ENCODE measurements at regions not wholly inside any gene's neighbourhood (a gene's known extent, or its start where the extent isn't known, plus 50 kb on each side); places are given as distances from the start of the nearest gene placed in this dataset.

DNA sequence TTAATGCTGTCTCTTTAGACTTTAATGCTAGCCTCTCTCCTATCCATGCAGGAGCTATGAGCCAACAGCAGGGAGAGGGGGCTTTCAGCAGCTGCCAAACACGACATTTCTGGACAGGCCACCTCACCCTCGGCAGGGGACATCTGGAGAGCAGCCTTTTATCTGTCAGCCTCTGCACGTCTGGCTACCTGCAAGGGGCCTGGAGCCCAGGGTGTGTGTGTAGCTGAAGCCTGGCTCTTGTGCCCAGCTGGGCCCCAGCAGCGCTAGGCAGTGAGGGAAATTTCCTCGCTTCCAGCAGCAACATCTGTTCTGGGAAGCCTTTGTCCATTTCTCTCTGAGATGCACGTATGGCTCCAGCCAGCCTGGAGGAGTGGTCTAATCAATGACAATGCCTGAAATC, 728.7 kb upstream of the ID2 start:
- no peak overlapping the region for H3K4me3 ChIP-seq (ENCODE audit: low read length)
- H3K27ac ChIP-seq (ENCODE audit: low read length): no peak overlapping the region
- H3K4me1 ChIP-seq (ENCODE audit: insufficient read depth, low read length): no peaks in the 10 kb centered on the region
- H3K9ac ChIP-seq (ENCODE audit: low read depth, low read length): no peak overlapping the region
- no peaks in the 10 kb centered on the region for H3K27me3 ChIP-seq (ENCODE audit: insufficient read depth, low read length)
- H3K36me3 ChIP-seq (ENCODE audit: insufficient read depth, low read depth, low read length): no peaks in the 10 kb centered on the region
- H3K9me3 ChIP-seq (ENCODE audit: insufficient read depth, low read depth, low read length): no peaks in the 10 kb centered on the region

DNA sequence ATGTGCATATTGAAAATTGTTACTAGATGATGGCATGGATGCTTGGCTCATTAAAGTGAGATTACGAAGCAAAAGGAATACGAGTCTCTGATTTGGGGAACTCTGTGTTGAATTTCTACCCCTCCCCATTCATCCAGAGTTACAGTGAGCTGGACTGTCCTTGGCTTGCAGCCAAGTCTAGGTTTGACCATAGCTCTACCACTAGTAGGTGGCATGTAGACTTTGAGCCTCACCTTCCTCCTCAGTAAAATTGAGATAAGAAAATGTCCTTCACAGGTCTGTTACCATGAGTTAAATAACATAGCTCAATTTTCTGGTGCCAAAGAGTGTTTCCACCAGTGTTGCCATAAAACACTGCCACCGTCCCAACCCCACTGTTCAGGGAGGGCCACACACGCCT, 727.6 kb upstream of the ID2 start:
- no peak overlapping the region for H3K9ac ChIP-seq (ENCODE audit: low read depth, low read length)
- H3K9me3 ChIP-seq (ENCODE audit: insufficient read depth, low read depth, low read length): no peaks in the 10 kb centered on the region
- no peaks in the 10 kb centered on the region for H3K27me3 ChIP-seq (ENCODE audit: insufficient read depth, low read length)
- H3K4me1 ChIP-seq (ENCODE audit: insufficient read depth, low read length): no peaks in the 10 kb centered on the region
- H3K4me3 ChIP-seq (ENCODE audit: low read length): no peak overlapping the region
- H3K27ac ChIP-seq (ENCODE audit: low read length): no peak overlapping the region
- no peaks in the 10 kb centered on the region for H3K36me3 ChIP-seq (ENCODE audit: insufficient read depth, low read depth, low read length)

DNA sequence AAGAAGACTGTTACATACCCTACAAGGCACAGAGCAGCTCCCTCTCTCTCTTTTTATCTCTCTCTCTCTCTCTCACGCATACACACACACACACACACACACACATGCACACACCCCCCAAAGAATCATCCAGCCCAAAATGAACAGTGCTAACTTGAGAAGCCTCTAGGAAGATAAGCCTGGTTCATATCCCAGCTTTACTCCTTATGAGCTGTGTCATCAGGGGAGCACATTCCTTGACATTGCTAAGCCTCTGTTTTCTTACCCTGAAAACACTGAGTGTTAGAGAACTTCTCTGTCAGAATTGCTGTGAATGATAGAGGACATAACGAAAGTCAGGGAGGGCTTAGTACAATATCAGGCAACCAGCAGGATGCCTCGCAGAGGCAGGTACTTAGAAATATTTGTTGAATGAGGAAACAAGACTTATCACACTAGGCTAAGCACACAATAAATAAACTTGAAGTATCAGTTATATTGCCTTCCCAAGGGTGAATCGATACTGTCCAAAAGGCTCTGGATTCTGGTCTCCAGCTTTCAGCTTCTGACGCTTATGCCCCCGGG, 725.6 kb upstream of the ID2 start:
- H3K36me3 ChIP-seq (ENCODE audit: insufficient read depth, low read depth, low read length): no peaks in the 10 kb centered on the region
- H3K9ac ChIP-seq (ENCODE audit: low read depth, low read length): no peak overlapping the region
- H3K4me3 ChIP-seq (ENCODE audit: low read length): no peak overlapping the region
- no peak overlapping the region for H3K27ac ChIP-seq (ENCODE audit: low read length)
- H3K4me1 ChIP-seq (ENCODE audit: insufficient read depth, low read length): no peaks in the 10 kb centered on the region
- no peaks in the 10 kb centered on the region for H3K27me3 ChIP-seq (ENCODE audit: insufficient read depth, low read length)
- no peaks in the 10 kb centered on the region for H3K9me3 ChIP-seq (ENCODE audit: insufficient read depth, low read depth, low read length)

DNA sequence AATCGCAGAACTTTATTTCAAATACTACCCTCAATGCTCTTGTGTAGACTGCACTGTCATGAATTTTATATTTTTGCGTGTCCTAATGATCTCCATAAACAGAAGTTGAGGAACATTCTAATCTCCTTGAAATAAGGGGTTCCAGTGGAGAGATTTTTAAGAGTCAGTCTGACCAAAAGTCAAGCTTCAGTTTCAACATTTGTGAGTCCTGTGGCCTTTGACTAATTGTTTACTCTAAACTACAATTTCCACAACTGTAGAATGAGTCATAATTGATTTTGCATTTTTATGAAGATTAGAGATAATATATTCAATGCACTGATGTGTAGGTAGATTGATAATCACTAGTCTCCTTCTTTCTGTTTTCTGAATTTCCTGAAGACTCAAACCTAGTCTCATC, 720.3 kb upstream of the ID2 start:
- Histone ChIP-seq H3K27ac (ENCODE audit: low read length) (no peak overlapping the region), H3K9me3 (ENCODE audit: insufficient read depth, low read depth, low read length) (no peaks in the 10 kb centered on the region), H3K4me3 (ENCODE audit: low read length) (no peak overlapping the region), H3K36me3 (ENCODE audit: insufficient read depth, low read depth, low read length) (no peaks in the 10 kb centered on the region), H3K4me1 (ENCODE audit: insufficient read depth, low read length) (peaks cover 5% of the 10 kb centered on the region; the same call in 1 of the 2 replicates), H3K9ac (ENCODE audit: low read depth, low read length) (no peak overlapping the region), H3K27me3 (ENCODE audit: insufficient read depth, low read length) (no peaks in the 10 kb centered on the region)

- no peaks in the 10 kb centered on the region for H3K9me3 ChIP-seq (ENCODE audit: insufficient read depth, low read depth, low read length)
- no peak overlapping the region for H3K27ac ChIP-seq (ENCODE audit: low read length)
- peaks cover 5% of the 10 kb centered on the region; the same call in 1 of the 2 replicates for H3K4me1 ChIP-seq (ENCODE audit: insufficient read depth, low read length)
- H3K9ac ChIP-seq (ENCODE audit: low read depth, low read length): no peak overlapping the region
- H3K27me3 ChIP-seq (ENCODE audit: insufficient read depth, low read length): no peaks in the 10 kb centered on the region
- no peak overlapping the region for H3K4me3 ChIP-seq (ENCODE audit: low read length)
- no peaks in the 10 kb centered on the region for H3K36me3 ChIP-seq (ENCODE audit: insufficient read depth, low read depth, low read length)
These were observed 719.7 kb upstream of the ID2 start for GRCh38 chr2:7962161-7962560.

GRCh38 chr2:7963787-7964186, 718.1 kb upstream of the ID2 start:
- Histone ChIP-seq H3K9me3 (ENCODE audit: insufficient read depth, low read depth, low read length) (no peaks in the 10 kb centered on the region), H3K4me1 (ENCODE audit: insufficient read depth, low read length) (peaks cover 5% of the 10 kb centered on the region; the same call in 1 of the 2 replicates), H3K36me3 (ENCODE audit: insufficient read depth, low read depth, low read length) (no peaks in the 10 kb centered on the region), H3K4me3 (ENCODE audit: low read length) (no peak overlapping the region), H3K27ac (ENCODE audit: low read length) (no peak overlapping the region), H3K9ac (ENCODE audit: low read depth, low read length) (no peak overlapping the region), H3K27me3 (ENCODE audit: insufficient read depth, low read length) (no peaks in the 10 kb centered on the region)

DNA sequence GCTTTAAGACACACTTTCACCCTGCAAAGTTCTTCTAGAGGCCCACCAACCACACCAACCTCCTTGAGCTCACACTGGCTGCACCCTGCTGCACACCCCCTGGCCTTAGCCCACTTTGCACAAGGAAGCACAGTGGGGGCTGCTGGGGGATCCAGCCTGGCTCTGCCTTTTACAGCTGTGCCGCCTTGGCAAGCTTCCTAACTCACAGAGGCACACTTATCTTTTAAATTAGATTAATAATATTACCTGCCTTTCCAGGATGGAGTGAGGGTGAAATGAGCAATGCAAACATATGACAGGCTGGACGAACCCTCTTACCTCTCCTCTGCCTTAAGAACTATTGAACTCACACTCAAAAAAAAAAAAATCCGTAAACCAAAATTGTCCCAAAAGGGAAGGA, 715.8 kb upstream of the ID2 start:
- H3K27ac ChIP-seq (ENCODE audit: low read length): no peak overlapping the region
- H3K9ac ChIP-seq (ENCODE audit: low read depth, low read length): no peak overlapping the region
- H3K27me3 ChIP-seq (ENCODE audit: insufficient read depth, low read length): no peaks in the 10 kb centered on the region

DNA sequence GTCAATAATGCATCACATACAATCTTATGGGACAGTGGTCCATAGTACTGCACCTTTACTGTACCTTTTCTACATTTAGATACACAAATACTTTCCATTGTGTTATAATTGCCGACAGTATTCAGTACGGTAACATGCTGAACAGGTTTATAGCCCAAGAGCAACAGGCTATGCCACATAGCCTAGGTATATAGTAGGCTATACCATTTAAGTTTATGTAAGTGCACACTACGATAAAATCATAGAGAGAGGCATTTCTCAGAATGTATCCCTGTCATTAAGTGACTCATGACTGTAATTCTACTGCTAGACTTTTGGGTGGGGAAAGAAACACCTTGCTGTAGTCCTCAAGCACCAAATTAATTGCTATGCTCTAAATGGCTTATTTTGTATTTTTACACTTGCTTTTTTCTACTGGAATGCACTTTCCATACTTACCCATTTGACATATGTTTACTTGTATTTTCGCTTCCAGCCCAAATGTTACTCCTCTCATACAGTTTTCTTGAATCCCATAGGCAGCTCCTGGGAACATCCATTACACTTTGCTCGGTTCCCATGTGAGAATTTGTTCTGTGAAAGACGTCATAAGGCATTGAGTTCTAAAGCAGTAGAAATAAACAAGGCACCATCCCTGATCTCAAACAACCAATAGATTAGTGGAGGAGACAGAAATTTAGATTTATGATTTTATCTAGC, 714.0 kb upstream of the ID2 start:
- H3K36me3 ChIP-seq (ENCODE audit: insufficient read depth, low read depth, low read length): no peaks in the 10 kb centered on the region
- no peaks in the 10 kb centered on the region for H3K9me3 ChIP-seq (ENCODE audit: insufficient read depth, low read depth, low read length)
- no peaks in the 10 kb centered on the region for H3K27me3 ChIP-seq (ENCODE audit: insufficient read depth, low read length)
- H3K9ac ChIP-seq (ENCODE audit: low read depth, low read length): no peak overlapping the region
- no peak overlapping the region for H3K4me3 ChIP-seq (ENCODE audit: low read length)
- no peak overlapping the region for H3K27ac ChIP-seq (ENCODE audit: low read length)
- H3K4me1 ChIP-seq (ENCODE audit: insufficient read depth, low read length): peaks cover 7% of the 10 kb centered on the region; the same call in 1 of the 2 replicates

More for the DNA sequence above, 715.8 kb upstream of the ID2 start:
- Histone ChIP-seq H3K36me3 (ENCODE audit: insufficient read depth, low read depth, low read length) (no peaks in the 10 kb centered on the region), H3K4me3 (ENCODE audit: low read length) (no peak overlapping the region), H3K9me3 (ENCODE audit: insufficient read depth, low read depth, low read length) (no peaks in the 10 kb centered on the region), H3K4me1 (ENCODE audit: insufficient read depth, low read length) (peaks cover 5% of the 10 kb centered on the region; the same call in 1 of the 2 replicates)

- no peak overlapping the region for H3K4me3 ChIP-seq (ENCODE audit: low read length)
- H3K9me3 ChIP-seq (ENCODE audit: insufficient read depth, low read depth, low read length): no peaks in the 10 kb centered on the region
- no peaks in the 10 kb centered on the region for H3K36me3 ChIP-seq (ENCODE audit: insufficient read depth, low read depth, low read length)
- H3K27ac ChIP-seq (ENCODE audit: low read length): no peak overlapping the region
- no peak overlapping the region for H3K9ac ChIP-seq (ENCODE audit: low read depth, low read length)
- no peaks in the 10 kb centered on the region for H3K27me3 ChIP-seq (ENCODE audit: insufficient read depth, low read length)
- H3K4me1 ChIP-seq (ENCODE audit: insufficient read depth, low read length): peaks cover 9% of the 10 kb centered on the region; the same call in 1 of the 2 replicates
These were observed 711.9 kb upstream of the ID2 start for GRCh38 chr2:7969756-7970515.

- H3K4me3 ChIP-seq (ENCODE audit: low read length): no peak overlapping the region
- H3K9me3 ChIP-seq (ENCODE audit: insufficient read depth, low read depth, low read length): no peaks in the 10 kb centered on the region
- H3K4me1 ChIP-seq (ENCODE audit: insufficient read depth, low read length): peaks cover 9% of the 10 kb centered on the region; the same call in 1 of the 2 replicates
- H3K9ac ChIP-seq (ENCODE audit: low read depth, low read length): no peak overlapping the region
- H3K36me3 ChIP-seq (ENCODE audit: insufficient read depth, low read depth, low read length): no peaks in the 10 kb centered on the region
- H3K27ac ChIP-seq (ENCODE audit: low read length): no peak overlapping the region
- H3K27me3 ChIP-seq (ENCODE audit: insufficient read depth, low read length): no peaks in the 10 kb centered on the region
These were observed 710.6 kb upstream of the ID2 start for GRCh38 chr2:7971248-7971647.

DNA sequence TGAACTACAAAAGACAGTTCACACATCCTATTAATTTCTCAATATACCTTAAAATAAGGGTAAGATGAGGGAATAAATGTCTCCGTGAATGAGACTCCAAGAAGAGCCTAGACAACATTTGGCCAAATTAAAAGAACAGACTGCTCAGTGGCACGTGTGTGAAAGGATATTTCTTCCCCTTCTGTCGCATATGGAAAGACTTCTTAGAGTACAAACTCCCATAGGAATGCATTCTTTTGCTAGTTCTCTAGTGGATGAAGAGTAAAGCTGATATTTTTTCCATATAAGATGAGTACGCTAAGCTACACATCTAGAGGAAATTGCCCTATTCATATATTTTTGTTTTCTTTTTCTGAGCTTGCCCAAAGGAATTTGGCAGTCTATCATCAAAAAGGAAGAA, 710.0 kb upstream of the ID2 start:
- Histone ChIP-seq H3K9ac (ENCODE audit: low read depth, low read length) (no peak overlapping the region), H3K4me1 (ENCODE audit: insufficient read depth, low read length) (peaks cover 9% of the 10 kb centered on the region; the same call in 1 of the 2 replicates), H3K9me3 (ENCODE audit: insufficient read depth, low read depth, low read length) (no peaks in the 10 kb centered on the region), H3K27me3 (ENCODE audit: insufficient read depth, low read length) (no peaks in the 10 kb centered on the region), H3K36me3 (ENCODE audit: insufficient read depth, low read depth, low read length) (no peaks in the 10 kb centered on the region), H3K27ac (ENCODE audit: low read length) (no peak overlapping the region), H3K4me3 (ENCODE audit: low read length) (no peak overlapping the region)

GRCh38 chr2:7972670-7973069, 709.2 kb upstream of the ID2 start:
- H3K4me1 ChIP-seq (ENCODE audit: insufficient read depth, low read length): peaks cover 9% of the 10 kb centered on the region; the same call in 1 of the 2 replicates

More at GRCh38 chr2:7972670-7973069, 709.2 kb upstream of the ID2 start:
- no peak overlapping the region for H3K9ac ChIP-seq (ENCODE audit: low read depth, low read length)
- H3K4me3 ChIP-seq (ENCODE audit: low read length): no peak overlapping the region
- no peaks in the 10 kb centered on the region for H3K36me3 ChIP-seq (ENCODE audit: insufficient read depth, low read depth, low read length)
- H3K9me3 ChIP-seq (ENCODE audit: insufficient read depth, low read depth, low read length): no peaks in the 10 kb centered on the region
- H3K27me3 ChIP-seq (ENCODE audit: insufficient read depth, low read length): no peaks in the 10 kb centered on the region
- H3K27ac ChIP-seq (ENCODE audit: low read length): no peak overlapping the region
